GM21390 (cell line): ENCODE measurements at regions not wholly inside any gene's neighbourhood (a gene's known extent, or its start where the extent isn't known, plus 50 kb on each side); places are given as distances from the start of the nearest gene placed in this dataset.

Experiments
- ATAC-seq: cut with Tn5 transposase; IDR thresholded peaks from one replicate; pipeline ENCODE4 v1.9.1; 2021; ENCODE audit not compliant: unreplicated experiment

- ATAC-seq = no peak
Observed at GRCh38 chr13:60282708-60283107, 114.3 kb upstream of the TDRD3 start.

DNA sequence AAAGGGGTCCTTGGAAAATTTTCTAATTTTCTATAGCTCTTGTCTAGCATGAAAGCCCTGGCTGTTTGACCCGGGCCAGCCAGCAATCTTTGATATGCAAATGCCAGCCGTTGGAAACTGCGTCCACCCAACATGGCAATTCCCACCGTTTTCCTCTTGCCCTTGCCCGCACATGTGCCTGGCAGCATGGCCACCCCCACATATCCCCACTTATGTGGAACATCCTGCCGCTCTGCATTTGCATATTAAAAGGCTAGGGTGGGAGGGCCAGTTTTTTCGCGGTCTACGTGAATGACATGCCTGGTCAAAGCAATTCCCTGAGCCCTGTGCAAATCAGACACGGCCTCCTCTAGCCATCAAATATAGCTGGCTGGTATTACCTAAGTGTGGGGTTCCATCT lies 110.3 kb upstream of the TDRD3 start:
- no peak for ATAC-seq

DNA sequence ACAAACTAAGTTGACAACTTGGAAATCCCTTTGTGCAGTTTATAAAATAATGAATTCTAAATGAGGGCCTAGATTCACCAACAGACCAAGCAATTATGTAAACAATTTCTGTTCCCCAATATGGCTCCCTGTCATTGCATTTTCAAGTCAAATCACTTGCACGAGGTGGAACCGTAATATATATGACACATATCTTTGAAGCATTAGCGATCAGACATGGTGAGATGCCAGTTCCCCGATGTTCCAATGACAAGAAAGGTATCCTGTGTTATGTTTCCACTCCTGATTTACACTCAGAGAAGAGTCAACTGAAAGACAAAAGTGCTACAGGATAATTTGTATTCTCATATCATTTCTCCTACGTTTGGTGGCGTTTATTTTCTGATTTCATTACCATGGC lies 108.5 kb upstream of the TDRD3 start:
- no peak for ATAC-seq

DNA sequence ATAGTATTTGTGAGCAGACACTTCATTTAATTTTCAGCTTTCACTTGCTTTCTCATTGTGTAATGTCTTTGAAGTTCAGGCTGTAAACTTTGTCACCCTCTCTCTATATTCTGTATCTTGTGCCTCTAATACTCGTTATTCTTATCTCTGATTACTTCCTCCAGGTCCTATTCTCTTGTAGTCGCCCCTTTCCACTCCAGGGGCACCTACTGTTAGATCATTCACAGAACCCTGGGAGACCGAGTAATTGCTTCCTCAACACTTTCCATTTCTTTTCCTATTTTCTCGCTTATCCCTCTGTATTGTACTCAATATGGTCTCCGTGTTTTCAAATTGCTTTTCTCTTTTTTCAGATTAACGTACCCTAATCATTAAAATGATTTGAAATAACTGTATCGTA lies 93.9 kb upstream of the TDRD3 start:
- ATAC-seq = no peak

GRCh38 chr13:60311527-60311926 lies 85.5 kb upstream of the TDRD3 start:
- ATAC-seq = no peak

DNA sequence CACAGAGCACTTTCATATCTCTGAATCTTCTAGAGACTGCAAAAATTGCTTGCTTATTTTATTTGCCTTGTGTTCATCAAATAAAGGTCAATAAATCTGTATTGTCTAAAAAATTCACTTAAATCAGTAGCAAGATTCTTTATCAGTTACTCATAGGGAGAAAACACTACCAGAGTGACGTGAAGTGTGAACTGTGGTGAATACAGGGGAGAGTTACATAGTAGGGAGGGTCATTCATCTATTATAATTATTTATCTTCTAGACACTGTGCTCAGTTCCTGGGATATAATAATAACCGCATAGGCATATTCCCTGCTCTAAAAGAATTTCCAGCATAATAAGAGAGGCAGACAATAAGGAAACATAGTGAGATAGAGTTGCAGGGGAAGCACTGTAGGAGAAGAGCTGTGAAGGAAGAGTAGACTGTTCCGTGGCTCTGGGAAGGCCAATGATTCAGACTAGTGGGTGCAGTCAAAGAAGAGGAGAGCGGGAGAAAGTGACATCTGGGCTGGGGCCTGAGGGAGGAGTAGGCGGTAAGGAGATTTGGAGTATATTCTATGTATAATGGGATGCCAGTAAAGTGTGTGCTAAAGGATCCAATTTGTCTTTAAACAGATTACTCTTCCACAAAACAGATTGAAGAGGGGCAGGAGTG lies 84.0 kb upstream of the TDRD3 start:
- no peak for ATAC-seq

- no peak for ATAC-seq
Observed at GRCh38 chr13:60318186-60318585, 78.8 kb upstream of the TDRD3 start.

DNA sequence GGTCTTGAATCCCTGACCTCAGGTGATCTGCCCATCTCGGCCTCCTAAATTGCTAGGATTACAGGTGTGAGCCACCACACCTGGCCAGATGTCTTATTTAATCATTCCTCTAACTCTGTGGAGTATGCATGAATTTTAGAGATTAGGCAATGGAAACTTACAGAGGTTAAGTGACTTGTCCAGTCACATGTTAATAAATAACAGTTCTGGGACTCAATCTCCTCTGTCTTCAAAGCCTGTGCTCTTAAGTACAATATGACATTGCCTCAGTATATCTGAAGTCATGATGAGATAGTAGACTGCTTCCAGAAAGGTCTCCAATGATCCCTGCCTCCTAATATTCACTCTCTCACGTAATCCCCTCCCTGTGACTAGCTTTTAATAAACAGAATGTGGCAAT lies 72.9 kb upstream of the TDRD3 start:
- ATAC-seq = no peak

- no peak for ATAC-seq
Observed at GRCh38 chr13:60326273-60326672, 70.7 kb upstream of the TDRD3 start.

DNA sequence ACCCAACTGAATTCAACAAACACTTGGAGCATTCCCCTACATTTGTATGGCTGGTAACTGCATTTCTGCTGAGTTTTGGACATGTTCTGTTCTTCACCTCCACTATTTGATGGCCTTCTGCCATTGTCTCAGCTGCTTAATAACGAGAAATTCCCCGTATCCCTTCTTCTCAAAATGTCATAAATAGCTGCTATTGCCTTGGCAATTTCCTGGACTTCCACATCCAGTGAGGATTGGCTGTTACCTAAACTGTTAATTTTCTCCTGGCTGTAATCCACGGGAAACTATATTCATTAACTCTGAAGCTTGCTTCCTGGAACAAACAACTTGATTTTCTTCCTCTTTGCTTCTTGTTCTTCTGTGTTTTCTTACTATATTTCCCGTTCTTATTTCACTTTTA lies 69.5 kb upstream of the TDRD3 start:
- ATAC-seq = no peak

GRCh38 chr13:60328073-60328472 lies 68.9 kb upstream of the TDRD3 start:
- no peak for ATAC-seq

- ATAC-seq = peak; percentile 56
Observed at GRCh38 chr13:60329221-60329923, 67.6 kb upstream of the TDRD3 start.

DNA sequence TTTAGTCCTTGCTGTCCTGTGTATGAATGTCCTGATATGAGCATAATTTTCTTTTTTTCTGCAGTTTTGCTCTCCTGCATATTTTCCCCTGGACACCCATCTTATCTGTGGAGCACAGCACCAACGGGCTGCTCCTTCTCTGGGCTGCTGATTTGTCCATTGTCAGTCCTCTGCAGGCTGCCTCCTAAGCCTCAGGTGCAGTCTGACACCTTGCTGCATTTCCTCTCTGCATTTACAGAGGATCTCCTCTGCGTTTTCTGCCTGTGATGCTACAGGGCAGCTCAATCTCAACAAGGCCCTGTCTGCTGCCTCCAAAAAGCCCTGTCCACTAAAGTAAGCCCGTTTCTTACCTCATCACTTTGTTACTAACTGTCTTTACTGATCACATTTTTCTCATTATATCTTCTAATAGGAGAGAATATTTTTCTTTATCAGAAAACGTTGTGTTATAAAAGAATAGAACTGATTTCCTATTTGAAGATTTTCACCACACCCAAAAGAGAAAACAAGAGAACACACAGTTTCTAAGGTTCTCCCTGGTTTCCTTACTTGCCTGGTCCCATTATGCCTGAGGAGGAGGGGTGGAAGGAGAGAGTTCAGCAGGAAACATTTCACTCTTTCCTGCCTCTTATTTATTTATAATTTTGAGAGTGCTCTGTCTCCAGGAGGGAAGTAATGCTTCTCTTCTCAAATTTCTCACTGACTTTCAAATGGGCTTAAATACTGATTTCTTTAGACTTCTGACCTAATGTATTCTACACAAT lies 65.6 kb upstream of the TDRD3 start:
- ATAC-seq = no peak

DNA sequence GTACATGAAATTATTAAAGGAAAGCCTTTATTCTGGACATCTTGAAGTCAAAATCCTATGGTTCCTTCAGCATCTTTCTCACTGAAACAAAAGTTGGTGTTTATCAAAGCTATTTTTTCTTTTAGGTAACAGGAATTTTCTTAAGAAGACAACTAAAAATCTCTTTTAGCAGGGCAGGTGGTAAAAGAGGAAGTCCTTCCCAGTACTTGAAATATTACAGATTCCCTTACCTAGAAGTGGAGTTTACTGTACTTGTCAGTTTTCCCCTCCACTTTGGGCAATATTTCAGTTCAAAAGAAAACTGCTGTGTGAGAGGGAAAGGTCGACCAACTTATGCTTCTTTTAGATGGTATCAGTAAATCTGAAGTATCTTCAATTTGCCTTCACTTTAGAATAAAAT lies 64.3 kb upstream of the TDRD3 start:
- no peak for ATAC-seq

DNA sequence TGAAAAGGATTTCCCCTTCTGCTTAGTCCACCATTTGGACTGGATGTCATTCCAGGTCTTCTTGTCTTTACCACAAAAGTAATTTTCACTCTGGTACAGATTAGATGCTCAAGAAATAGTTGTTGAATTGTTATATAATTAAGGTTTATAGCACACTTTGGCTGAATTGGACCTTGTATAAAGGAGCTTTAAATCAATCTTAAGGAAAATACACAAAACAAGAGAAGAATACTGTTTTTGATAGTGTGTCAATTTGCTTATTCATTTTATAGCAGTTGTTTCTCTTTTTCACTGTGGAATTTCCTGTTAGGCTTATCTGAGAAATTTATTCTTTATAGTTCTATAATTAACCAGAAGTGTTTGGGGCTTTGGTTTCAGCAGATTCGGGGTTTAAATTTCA lies 62.7 kb upstream of the TDRD3 start:
- no peak for ATAC-seq

DNA sequence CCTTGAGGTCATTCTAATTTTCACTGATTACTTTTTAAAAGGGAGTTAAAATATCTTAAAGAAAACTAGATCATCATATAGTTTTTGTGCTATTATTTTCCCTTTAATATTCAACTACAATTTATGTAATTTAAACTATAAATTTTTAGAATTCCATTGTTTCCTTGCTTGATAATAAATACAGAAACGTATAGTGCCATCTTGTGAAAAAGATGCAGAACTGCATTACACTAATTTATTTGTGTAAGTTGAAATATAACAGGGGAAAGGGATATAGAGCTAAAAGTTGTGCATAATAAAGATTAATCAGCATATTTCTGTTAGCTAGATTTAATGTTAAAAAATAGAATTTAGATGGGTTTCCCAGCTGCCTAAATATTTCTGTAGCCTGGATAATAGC lies 61.5 kb upstream of the TDRD3 start:
- no peak for ATAC-seq

DNA sequence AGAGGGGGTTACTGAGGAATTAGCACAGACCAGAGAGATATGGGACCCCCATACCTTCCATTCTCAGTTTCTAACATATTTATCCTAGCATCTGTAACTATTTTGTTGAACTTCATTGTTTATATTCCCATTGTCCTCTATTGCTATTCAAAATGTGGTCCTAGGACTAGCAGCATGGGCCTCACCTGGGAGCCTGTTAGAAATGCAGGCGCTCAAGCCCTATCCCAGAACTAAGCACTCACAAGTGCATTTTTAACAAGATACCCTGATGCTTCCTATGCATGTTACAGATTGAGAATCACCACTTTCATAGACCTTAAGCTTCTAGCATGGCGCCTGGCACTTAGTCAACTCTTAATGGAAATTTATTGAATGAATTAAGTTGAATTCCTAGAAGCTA lies 58.3 kb upstream of the TDRD3 start:
- no peak for ATAC-seq

DNA sequence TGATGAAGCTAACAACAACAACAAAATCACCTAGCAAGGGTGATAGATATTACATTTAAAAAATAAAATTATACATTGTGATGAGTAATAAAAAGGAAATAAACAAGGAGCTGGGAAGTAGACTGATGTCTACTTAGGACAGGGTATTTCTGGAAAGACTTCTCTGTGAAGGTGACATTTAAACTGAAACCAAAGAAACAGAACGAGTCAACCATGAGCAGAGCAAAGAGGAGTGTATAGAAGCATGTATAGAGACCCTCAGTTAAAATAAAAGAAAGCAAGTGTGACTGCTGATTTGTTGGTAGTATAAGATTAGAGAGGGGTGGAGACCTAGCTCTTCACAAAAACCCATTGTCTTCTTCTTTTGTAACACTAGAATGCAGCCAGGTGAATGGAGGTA lies 53.0 kb upstream of the TDRD3 start:
- ATAC-seq = no peak

GRCh38 chr13:60347174-60347573 lies 49.8 kb upstream of the TDRD3 start:
- ATAC-seq = no peak
